Superior temporal gyrus (tissue), 1 donor: ENCODE measurements at regions not wholly inside any gene's neighbourhood (a gene's known extent, or its start where the extent isn't known, plus 50 kb on each side); places are given as distances from the start of the nearest gene placed in this dataset.

ENCODE experiments used
- DNase-seq: peaks from one replicate; pipeline ENCODE4 v3.0.0-alpha.2; 2016; ENCODE audit errors: extremely low spot score

- DNase-seq, result no peak
Observed at GRCh38 chr14:101351769-101352168, 209.5 kb upstream of the DIO3 start.

DNA sequence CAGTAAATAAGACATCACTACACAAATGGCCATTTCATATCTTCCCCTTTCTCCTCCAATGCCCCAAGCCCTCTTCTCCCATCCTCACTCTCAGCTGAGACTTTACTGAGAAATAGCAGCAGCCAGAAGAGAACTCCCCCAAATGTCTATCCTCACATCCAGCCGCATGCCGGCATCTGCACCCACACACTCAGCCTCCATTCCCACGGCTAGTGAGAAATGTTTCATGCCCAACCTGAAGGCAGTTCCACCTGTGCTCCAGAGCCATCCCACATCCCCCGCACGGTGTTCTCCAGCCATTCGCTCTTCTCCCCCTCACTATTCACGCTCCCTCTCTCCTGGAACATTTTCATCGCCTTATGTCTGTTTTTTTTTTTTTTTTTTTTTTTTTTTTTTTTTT lies 208.7 kb upstream of the DIO3 start:
- peak; percentile 26 for DNase-seq

- no peak for DNase-seq
Observed at GRCh38 chr14:101353422-101353821, 207.9 kb upstream of the DIO3 start.

GRCh38 chr14:101354726-101355125 lies 206.6 kb upstream of the DIO3 start:
- no peak for DNase-seq

DNA sequence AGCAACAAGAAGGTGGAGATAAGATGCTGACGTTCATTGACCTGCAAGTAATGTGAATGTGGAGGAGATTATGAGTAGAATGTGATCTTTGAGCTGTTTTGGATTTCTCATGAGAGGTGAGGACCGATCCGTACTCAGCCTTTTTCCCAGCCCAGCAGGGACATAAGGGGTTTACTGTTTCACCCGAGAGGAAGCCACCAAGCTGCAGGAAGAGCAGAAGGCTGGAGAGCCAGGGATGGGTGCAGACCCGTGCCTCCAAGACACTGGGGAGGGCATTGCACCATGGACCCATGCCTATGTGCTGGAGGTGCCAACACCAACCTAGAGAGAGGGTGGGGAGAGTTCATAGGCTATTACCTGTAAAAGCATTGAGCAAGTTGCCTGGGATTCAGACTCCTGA lies 206.0 kb upstream of the DIO3 start:
- DNase-seq, result no peak

DNA sequence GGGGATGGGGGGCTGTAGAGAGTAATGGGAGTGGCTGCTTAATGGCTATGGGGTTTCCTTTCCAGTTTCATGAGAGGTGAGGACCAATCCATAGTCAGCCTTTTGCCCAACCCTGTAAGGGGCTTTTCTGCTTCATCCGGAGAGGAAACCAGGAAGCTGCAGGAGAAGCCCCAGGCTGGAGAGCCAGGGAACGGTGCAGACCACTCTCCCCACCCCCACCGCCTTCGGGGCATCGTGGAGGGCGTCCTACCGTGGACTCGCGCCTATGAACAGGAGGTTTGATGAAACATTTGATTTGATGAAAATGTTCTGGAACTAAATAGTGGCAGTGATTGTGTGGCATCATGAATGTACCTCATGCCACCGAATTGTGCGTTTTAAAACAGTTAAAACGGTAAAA lies 204.3 kb upstream of the DIO3 start:
- DNase-seq, result no peak

GRCh38 chr14:101357559-101358319 lies 203.6 kb upstream of the DIO3 start:
- no peak for DNase-seq

DNA sequence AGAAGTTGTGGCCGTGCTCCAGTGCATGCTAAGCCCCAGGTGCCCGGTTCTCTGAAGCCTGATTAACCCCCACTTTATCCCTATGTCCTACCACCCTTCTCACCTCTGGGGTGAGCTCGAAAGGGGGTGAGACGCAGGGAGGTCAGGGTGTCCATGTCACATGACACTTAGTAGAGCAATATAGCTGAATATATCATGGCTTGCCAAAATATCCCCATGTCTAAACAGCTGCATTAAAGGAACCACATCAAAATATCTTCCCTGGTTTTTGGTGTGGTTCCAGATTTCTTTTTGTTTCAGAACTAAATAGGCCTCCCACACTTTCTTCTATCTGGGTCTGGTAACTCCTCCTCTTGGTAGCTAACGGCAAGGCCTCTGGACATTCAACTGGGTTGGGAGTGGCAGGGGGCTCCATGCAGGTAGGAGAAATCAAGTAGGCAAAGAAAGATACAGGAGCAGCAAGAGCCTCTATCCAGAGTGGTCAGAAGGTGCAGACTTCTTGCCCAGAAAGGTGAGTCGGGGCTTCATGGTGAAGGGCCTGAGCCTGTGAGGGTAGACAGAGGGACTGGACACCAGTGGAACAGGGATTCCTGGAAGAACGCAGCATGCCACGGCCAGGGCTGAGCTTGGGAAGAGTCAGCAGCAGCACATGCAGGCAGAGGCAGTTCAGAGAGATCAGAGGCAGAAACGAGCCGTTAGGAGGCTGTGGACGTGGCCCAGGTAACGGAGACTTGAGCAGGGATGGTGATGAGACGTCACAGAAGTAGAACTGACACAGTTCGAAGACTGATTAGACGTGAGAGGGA lies 202.8 kb upstream of the DIO3 start:
- no peak for DNase-seq

DNA sequence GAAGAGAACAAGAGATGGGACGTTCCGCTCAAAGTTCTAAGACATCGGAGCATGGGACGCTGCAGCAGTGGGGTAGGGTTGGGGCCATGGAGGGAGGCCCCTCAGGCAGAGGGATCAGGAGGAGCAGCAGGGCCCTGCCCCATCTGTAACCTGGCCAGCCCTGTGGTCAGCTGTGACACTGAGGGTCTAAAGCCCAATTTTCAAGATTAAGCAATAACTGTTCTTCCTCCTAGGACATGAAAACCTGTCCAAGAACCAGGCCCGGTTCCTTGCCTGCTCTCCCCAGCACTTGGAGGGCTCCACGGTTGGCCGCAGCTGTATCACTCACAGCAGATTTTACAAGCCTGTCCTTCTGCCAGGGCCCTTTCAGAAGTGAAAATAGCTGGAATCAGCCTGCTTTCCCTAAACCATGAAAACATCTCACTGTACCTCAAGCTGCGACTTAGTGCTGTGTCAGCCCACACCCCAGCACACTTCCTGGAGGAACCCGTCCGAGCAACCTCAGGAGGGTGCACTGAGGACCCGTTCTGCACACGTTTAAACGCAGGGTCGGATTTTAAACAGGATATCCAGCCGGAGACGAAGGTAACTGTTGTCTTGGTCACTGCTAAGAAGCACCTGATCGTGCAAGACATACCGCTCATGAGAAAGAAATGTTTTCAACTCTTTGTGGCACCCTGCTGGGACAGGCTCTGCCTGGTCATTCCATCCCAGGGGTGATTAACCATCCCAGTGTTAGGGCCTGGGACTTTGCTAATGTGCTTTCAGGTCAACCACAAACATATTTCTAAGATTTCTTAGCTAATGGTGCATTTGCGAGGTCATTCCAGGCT lies 201.9 kb upstream of the DIO3 start:
- peak; percentile 10 for DNase-seq

DNA sequence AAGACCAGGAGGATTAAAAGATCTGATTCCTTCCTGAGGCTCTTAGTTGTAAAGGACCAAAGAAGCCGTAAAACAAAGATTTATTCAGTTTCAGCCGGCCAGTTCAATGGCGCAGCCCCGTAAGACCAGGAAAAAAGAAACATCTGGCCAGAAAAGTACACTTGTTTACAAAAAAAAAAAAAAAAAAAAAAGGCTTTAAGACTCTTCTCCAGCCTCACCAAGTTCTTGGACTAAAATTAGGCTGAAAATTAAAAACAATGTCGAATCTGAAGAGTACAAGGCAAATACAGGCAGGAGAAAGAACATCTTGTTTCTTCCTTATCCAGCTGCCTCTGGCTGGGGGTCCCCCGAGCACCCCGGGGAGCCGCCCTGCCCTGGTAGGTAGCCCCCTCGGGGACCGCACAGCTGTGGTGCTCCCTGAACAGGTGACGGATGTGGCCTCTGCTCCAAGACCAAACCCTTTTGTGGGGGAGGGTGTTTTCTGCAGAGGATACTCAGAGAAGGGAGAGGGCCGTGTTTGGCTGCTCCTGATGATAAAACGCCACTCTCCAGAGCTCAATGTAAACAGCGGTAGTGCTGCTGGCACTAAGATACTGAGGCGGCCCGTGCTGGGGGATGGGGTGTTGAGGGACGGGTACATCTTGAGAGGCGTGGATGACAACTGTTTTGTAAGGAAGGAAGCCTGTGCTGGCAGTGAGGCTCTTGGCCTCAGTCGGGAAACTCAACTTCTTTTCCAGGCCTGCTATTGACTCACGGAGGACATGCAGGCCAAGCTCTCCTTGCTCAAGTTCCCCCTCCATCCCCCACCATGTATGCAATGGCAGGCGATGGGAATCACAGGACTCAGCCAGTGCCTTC lies 201.0 kb upstream of the DIO3 start:
- no peak for DNase-seq

DNA sequence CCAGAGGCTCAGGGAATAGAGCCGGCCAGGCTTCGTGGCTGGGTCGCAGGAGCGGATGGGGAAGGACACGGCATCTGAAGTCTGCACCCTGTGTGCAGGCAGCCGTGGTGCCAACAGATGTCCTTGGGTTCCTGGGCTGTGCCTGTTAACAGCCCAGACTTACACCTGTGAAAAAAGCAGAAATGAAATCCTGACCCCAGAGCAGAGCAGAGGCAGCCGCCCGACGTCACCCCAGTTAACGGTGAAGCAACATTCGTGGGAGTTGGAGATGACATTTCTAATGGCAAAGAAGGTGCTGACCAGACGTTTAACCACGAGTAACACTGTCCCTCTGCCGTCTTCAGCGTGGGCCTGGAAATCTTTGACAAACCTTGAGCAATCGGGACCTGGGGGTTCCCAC lies 200.3 kb upstream of the DIO3 start:
- DNase-seq, result no peak

GRCh38 chr14:101361451-101362433 lies 199.6 kb upstream of the DIO3 start:
- no peak for DNase-seq

GRCh38 chr14:101362529-101363260 lies 198.6 kb upstream of the DIO3 start:
- DNase-seq, result no peak

DNA sequence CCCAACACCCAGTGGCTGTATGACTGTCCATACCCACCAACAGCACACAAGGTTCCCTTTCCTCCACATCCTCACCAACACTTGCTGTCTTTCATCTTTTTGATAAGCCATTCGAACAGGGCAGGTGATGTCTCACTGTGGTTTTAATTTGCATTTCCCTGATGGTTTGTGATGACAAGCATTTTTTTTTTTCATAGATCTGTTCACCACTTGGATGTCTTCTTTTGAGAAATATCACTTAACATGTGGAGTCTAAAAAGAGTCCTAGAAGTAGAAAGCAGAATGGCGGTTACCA lies 198.1 kb upstream of the DIO3 start:
- DNase-seq, result no peak

DNA sequence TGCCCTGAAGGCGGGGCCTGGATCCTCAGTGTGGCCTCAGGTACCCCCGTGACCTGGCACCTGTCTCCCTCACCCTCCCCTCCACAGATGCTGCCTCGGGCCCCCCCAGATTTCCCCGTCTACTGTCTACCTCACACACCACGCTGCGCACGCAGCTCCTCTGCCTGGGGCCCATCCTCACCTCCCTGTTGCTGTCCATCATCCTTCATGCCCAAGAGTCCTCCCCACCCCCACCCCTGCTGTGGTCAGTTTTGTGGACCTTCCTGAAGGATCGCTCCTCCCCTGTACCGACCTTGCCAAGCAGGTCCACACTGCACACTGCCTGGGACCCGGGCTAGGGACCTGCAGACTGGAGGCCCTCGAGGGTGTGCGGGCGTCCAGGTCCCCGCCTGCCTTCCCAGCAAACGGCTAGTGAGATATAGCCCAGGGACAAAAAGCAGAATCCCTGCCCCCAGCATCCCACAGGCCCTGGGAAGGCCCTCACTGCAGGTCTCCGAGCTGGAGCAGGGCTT lies 197.4 kb upstream of the DIO3 start:
- no peak for DNase-seq

GRCh38 chr14:101364503-101365328 lies 196.6 kb upstream of the DIO3 start:
- DNase-seq, result no peak

DNA sequence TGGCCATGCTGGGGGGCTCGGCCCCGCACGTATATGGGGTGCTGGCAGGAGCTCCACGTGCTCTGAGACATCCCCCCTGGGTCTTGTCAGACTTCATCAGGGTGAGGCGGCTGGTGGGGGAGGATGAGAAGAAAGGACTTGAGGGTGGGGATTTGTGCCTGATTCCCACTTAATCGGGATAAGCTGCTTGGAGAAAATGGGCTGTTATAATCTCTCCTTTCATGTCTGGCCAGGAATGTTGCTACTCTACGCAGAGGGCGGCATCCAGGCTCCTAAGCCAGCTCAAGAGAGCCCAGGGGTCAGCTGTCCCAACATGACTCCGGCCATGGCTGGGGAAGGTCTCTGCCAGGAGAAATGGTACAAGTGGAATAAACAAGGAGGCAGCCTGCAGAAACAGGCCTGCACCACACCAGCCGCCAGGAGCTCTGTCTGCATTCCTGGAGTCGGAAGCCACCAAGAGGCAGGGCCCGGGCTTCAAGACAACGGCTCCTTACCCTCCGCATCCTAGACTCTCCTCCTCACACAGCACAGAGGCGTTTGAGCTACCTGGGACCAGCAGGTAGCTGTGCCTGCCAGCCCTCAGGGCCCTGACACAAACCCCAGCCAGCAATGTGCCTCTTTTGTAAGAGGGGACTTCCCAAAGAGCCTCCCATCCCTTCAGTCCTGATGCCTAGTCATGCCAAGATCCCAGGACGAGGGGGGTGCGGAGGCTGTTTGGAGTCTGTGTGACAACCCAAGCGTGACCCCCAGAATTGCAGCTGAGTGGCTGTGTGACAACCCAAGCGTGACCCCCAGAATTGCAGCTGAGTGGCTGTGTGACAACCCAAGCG lies 195.8 kb upstream of the DIO3 start:
- DNase-seq, result no peak
